ENCODE measurements at regions not wholly inside any gene's neighbourhood (a gene's known extent, or its start where the extent isn't known, plus 50 kb on each side); places are given as distances from the start of the nearest gene placed in this dataset.
"Not testable (repeated sequence)": the region's sequence is repeated elsewhere in the genome, so short reads cannot be mapped to it uniquely, and the experiment has no call there.

DNA sequence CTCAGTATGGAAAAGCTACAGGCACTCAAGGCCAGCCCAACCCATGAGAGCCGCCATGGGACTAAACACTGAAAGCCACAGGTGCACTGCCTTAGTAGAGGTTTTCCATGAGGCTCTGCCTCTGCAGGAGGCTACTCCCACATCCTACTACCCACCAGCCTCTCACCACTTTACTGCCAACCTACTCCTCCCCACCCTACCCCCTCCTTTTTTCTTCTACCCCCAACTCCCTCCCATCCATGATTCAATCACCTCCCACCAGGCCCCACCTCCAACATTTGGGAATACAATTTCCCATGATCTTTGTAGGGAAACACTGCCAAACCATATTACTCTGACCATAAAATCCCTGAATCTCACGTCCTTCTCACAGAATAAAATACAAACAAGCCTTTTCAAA, 101.6 kb upstream of the CTSV start:
- TF ChIP-seq CTCF (IDR thresholded peaks at IDR 0.05; ENCODE audit: insufficient read depth, low read depth, low read length, missing control alignments), result no peak
- no peak for DNase-seq (ENCODE audit: low read depth)
- H3K4me3 ChIP-seq (ENCODE audit: low read depth, low read length), result no peak overlapping the region

DNA sequence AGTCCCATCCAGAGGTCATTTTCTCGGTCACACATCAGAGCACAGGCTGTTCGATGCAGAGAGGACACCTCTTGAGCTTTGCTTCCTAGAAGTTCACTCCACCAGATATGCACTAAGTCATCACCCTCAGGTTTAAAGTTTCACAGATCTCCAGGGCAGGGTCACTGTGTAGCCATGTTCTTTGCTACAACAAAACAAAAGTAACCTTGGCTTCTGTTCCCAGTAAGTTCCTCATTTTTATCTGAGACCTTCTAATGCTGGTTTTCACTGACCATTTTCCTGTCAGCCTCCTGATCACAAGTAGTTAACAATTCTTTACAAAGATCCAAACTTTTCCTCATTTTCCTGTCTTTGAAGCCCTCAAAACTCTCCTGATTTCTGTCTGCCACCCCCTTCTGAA, 97.5 kb upstream of the CTSV start:
- DNase-seq (ENCODE audit: low read depth), result no peak
- H3K4me3 ChIP-seq (ENCODE audit: low read depth, low read length), result no peak overlapping the region
- TF ChIP-seq CTCF (IDR thresholded peaks at IDR 0.05; ENCODE audit: insufficient read depth, low read depth, low read length, missing control alignments), result no peak

- H3K4me3 ChIP-seq (ENCODE audit: low read depth, low read length), result not testable (repeated sequence)
These were observed 95.0 kb upstream of the CTSV start for GRCh38 chr9:97133966-97134365.

DNA sequence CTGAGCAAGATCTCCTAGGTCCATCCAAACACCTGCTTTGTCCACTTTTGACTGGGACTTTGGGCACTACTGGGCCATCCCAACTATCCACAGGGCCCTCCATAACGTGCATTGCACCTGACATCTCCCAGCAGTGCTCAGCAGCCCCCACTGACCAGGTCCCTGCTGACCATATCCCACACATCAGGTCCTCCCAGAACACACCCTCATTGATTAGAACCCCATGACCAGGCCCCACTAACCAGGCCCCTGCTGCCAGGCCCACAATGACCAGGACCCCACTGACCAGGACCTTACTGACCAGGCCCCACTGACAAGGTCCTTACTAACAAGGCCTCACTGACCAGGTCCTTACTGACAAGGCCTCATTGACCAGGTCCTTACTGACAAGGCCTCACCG, 93.9 kb upstream of the CTSV start:
- H3K4me3 ChIP-seq (ENCODE audit: low read depth, low read length), result no peak overlapping the region
- TF ChIP-seq CTCF (IDR thresholded peaks at IDR 0.05; ENCODE audit: insufficient read depth, low read depth, low read length, missing control alignments), result no peak
- no peak for DNase-seq (ENCODE audit: low read depth)

More at GRCh38 chr9:97133966-97134365, 95.0 kb upstream of the CTSV start:
- not testable (repeated sequence) for DNase-seq (ENCODE audit: low read depth)

- not testable (repeated sequence) for H3K4me3 ChIP-seq (ENCODE audit: low read depth, low read length); DNase-seq (ENCODE audit: low read depth)
These were observed 91.9 kb upstream of the CTSV start for GRCh38 chr9:97130864-97131263.

- not testable (repeated sequence) for H3K4me3 ChIP-seq (ENCODE audit: low read depth, low read length); DNase-seq (ENCODE audit: low read depth)
These were observed 91.4 kb upstream of the CTSV start for GRCh38 chr9:97130387-97130786.

GRCh38 chr9:97128919-97129318, 90.0 kb upstream of the CTSV start:
- no peak for DNase-seq (ENCODE audit: low read depth)
- no peak overlapping the region for H3K4me3 ChIP-seq (ENCODE audit: low read depth, low read length)
- no peak for TF ChIP-seq CTCF (IDR thresholded peaks at IDR 0.05; ENCODE audit: insufficient read depth, low read depth, low read length, missing control alignments)

DNA sequence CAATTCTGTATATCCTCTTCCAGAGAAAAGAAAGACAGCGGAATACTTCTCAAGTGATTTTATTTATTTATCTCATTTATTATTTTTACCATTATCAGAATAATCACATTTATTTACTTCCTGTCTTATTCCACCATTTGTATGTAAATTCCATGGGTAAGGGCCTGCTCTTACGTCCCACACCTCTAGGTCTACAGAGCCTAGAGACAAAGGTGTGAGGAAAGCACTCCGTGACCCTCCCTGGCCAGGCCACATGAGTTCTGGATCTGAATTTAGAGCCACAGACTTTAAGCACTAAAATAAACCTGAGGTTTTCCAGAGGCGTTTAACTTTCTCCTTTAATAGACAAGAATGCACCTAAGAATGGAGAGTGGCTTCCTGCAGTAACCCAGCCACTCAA, 85.3 kb upstream of the CTSV start:
- no peak for TF ChIP-seq CTCF (IDR thresholded peaks at IDR 0.05; ENCODE audit: insufficient read depth, low read depth, low read length, missing control alignments)
- no peak for DNase-seq (ENCODE audit: low read depth)
- H3K4me3 ChIP-seq (ENCODE audit: low read depth, low read length), result no peak overlapping the region

- no peak for DNase-seq (ENCODE audit: low read depth)
- H3K4me3 ChIP-seq (ENCODE audit: low read depth, low read length), result no peak overlapping the region
- TF ChIP-seq CTCF (IDR thresholded peaks at IDR 0.05; ENCODE audit: insufficient read depth, low read depth, low read length, missing control alignments), result no peak
These were observed 71.8 kb upstream of the CTSV start for GRCh38 chr9:97110696-97111095.

Data from GM12865 (cell line).